Activated CD4-positive, alpha-beta T cell treated with anti-CD3 and anti-CD28 coated beads, Interleukin-2, amount 50 U/mL, for 1 hour (primary cell): ENCODE measurements at regions not wholly inside any gene's neighbourhood (a gene's known extent, or its start where the extent isn't known, plus 50 kb on each side); places are given as distances from the start of the nearest gene placed in this dataset.

Source experiments
- DNase-seq: peaks from one replicate; pipeline ENCODE4 v3.0.0-alpha.2; 2020

DNA sequence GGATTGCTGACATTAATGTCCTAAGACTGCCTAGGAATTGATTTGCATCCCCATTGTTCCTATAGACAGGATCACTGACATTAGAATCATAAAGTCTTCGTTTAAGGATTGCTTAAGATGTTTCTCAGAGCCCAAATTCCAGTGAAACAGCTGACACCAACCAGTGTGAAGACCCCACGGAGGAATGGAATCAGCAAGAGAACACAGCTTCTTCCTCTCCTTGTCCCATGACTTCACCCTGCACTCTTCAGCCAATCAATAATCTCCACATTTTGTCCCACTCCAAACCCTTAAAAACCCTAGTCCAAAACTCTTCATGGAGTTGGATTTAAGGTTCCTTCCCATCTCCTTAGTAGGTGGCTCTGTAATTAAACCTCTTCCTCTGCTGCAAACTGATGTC lies 157.0 kb upstream of the NDUFV2 start:
- no peak for DNase-seq

DNA sequence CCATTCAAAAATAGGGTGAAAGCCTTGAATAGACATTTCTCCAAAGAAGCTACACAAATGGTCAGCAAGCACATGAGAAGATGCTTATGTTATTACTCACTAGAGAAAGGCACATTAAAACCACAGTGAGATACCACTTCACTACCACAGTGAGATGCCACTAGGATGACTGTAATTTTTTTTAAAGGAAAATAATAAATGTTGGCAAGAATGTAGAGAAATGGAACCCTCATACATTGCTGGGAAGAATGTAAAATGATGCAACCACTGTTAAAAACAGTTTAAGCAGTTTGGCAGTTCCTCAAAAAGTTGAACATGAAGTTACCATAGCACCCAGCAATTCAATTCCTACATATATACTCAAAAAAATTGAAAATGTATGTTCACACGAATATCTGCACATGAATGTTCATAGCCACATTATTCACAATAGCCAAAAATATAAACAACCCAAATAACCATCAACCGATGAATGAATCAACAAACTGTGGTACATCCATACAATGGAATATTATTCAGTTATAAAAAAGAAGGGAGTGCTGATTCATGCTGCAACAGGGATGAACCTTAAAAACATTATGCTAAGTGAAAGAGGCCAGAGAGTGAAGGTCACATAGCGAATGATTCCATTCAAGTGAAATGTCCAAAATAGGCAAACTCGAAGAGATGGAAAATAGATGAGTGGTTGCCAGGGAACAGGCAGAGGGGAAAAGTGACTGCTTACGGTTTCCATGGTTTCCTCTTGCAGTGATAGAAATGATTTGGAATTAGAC lies 156.2 kb upstream of the NDUFV2 start:
- no peak for DNase-seq

DNA sequence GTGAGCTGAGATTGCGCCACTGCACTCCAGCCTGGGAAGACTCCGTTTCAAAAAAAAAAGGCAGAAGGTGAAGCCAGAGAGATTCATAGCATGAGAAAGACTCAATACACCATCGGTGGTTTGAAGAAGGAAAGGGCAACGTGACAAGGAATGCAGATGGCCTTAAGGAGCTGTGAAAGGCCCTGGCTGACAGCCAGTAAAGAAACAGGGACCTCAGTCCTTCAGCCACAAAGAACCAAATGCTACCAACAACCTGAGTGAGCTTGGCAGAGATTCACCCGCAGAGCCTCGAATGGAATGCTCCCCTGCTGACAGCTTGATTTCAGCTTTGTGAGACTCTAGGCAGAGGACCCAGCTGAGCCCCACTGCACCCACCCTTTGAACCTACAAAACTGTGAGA lies 154.9 kb upstream of the NDUFV2 start:
- DNase-seq = no peak

DNA sequence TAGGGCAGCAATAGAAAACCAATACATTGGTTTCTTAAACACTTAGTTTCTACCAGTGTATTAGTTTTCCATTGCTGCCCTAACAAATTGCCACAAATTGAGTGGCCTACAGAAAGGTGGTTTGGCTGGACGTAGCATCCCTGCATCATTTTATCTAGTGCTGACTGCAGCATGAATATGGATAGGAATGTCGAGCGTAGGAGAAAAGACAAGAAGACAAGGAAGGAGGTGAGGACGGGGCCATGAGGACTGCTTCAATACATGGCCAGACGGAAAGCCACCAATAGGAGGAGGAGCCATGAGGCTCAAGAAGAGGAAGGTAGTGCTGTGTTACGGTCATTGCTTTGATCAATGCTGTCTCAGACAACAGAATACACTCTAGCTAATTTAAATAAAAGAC lies 154.5 kb upstream of the NDUFV2 start:
- DNase-seq = no peak

DNA sequence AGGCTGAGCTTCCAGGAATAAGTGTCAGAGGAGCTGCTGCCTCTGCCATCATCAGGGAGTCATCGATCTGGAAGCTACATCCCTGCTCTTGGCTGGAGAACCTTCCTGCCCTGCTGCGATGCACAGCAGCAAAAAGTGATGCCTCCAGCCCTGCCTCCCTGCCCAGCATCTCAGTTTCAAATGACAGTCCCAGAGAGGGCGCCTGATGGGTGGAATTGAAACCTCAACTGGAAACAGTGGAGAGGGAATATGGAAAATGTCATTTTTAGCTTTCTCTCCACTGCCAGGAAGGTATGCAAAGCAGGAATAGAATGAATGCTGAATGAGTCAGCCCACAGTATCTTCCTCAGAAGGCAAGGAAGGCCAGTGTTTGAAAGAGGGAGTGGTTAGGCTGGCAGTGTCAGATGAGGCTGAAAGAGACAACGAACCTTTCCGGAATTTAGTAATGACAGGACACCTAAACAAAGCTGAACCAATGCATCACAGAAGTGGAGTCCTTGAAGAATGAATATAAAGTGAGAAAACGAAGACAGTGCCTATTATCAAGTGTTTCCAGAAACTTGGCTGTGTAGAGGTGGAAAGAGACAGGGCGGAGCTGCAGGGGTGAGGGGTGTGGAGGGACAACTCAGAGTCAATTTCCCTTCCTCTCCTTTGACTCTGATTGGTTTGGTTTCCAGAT lies 153.9 kb upstream of the NDUFV2 start:
- DNase-seq = no peak

DNA sequence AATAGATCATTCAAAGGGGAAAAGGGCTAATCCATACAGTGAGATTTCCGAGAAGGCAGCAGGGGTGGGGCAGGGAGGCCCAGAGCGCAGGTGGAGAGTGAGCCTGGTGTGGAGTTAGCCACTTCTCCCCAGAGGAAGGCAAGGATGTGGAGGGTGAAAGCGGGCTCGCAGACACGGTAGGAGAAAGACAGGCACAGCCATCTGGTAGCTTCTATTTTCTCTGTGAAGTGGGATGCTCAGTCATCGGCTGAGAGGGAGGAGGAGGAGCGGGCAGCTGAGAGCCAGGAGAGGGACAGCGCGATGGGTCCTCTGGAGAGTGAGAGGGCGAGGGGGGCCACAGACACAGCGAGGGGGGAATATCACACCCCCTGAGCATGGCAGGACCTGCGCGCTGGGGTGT lies 153.3 kb upstream of the NDUFV2 start:
- DNase-seq = no peak

DNA sequence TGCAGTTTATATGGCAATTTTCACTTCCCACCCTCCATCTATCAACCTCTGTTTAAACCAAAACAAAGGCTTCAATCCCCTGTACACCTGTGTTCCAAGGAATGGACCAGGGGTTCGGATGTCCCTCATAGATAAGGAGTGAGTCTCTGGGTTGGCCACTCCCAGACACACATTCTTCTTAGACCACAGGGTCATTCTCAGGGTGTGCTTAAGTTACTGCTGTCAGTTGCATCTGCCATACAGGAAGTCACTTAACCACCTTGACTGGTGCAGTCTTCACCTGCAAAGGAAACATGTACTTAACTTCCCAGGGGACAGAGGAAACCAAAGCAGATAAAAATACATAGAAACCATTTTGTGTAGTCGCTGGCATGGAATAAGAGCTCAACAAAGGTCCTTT lies 151.0 kb upstream of the NDUFV2 start:
- DNase-seq = no peak

DNA sequence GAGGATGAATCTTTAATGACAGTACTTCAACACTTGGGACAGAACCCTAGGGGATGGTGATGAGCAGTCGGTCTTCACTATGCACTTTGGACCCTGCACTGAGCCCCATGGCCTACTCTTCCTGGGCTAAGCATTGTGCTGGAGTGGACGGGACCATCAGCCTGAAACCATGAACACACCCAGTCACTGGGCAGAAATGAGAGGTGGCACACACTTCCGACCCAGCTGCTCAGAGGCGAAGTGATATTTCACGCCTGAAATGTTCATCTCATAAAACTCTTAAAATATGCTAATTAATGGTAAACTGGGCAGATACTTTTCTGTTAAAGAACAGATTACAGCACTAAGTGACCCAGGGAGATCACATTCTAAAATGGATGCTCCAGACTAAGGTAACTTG lies 150.3 kb upstream of the NDUFV2 start:
- no peak for DNase-seq

DNA sequence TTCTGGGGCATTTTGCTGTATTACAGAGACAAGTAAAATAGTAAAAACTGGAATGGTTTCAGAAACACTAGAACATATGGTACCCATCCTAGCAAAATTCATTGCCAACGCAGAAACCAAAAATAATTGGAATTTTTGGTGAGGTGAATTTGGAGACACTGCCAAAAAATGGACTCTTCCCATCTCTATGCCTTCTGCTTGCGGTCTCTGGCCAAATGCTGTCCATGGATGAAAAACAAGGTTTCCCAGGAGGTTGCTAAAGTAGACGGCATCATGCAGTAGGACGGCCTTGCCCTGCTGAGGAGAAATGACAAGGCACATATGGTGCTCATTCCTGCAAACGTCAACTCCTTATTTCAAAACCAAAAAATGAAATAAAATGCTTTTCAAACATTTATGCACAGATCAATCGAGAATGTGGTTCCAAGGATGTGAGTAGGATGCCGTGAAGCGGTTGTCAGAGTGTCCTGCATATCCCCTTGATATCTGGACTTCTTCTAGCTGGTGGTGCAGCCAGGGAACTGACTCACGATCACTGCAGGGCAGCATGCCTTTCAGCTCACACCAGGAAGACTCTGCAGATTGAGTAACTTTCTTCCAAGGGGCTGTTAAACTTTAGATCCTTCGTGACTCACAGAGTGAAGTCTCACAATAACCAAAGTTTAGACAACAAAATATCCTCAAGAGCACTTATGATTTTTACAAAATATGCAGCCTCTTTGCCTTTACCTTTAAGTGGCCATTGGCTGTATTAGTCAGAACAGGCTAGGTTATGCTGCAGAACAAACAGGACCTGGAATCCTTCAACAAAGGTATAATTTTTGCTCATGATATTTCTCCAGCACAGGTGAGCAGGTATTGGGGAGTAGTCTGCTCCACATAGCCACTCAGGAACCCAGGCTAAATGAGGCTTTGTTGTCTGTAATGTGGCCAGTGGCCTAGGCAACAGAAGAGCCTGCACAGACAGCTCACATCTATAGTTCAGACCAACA lies 149.4 kb upstream of the NDUFV2 start:
- DNase-seq = no peak

DNA sequence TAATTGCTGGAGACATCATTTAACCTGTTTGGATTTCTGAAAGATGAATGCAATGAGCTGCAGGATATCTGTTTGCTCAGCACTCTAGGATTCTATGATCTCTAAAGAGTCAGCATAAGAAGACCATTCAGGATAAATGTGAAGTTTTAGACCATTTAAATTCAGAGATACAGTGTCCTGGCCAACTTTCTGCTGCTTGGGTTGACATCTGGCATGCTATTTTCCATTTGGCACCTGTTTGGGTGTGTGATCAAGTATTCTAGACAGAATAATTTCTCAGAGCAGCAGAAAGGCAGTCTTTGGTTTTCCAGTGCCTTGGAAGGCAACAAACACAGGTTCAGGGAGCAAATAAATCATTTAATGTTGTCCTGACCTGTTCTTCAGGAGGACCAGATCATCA lies 144.8 kb upstream of the NDUFV2 start:
- no peak for DNase-seq

DNA sequence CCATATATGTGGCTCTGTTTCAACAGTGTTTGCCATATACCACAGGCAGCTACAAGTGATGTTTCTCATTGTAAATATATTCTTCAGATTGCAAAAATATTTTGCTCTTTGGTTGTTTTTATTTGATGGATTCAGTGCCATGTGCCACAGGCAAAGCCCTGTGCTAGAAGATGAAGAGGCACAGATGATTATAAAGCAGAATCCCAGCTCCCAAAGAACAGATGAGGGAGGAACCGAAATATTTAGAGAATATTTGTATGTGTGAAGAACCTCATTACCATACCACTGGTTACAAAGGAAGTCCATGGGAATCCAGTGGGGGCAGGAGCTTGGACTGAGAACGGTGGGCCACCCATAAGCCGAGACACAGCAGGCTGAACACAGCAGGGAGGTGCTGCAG lies 143.8 kb upstream of the NDUFV2 start:
- no peak for DNase-seq

DNA sequence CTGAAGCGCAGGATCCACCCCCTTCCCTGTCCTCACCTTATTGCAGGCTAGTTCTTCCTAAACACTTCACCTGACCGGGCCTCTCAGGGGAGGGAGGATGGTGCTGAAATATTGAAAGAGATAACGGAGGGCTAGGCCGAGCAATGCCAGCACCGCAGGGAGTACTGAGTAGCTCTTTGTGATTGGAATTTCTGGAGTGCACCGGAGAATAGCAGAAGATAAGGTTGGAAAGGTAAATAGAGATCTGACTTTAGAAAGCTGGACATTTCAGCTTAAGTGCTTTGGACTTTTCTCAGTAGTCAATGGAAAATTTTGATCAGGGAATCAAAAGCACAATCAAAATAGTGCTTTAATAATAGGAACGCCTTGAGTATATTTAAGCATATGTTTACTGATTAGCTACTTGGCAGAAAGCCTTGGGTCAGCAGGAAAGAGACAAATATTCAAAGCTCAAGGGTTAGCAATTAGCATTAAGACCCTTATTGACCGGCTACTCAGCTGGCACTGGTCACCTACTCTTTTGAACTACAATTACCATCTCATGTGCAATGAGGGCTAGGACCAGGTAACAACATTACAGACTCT lies 142.9 kb upstream of the NDUFV2 start:
- DNase-seq = no peak

DNA sequence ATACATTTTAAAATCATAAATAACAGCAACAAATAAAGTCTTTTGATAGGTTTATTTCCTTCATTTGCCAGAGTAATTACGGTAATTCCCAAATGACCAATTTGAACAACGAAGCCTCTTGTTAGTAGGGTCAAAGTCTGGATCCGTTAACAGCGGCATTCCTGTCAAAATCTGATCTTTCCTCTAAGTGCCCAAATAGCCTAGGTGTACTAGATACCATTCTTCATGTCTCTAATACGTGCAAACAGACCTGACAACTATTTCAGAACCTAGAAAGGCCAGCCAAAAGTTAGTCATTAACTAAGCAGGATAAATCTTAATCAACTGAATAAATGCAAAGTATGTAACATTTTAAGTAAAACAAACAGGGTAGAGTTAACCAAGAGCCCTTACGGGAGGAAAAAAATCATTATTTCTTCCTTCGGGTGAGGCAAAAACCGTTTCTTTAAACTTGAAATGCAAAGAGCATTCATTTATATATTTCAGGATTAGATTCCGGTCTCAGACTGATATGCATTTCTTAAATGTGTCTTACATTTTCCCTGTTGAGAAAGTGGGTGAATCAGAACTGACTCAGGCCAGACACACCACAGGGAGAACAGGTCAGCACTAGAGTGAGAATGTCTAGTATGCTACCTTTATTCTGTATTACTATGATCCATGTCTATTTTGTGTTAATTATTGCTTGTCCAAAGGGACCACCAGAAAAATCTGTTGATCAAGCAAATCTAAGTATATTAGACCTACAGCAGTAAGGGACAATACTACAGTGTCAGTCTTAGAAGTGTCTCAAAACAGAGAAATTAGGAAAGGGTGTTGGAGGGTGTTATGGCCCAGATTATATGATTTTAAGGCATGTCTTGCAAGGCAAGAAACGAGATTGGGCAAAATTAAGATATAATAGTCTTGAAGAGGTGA lies 141.5 kb upstream of the NDUFV2 start:
- DNase-seq = no peak

DNA sequence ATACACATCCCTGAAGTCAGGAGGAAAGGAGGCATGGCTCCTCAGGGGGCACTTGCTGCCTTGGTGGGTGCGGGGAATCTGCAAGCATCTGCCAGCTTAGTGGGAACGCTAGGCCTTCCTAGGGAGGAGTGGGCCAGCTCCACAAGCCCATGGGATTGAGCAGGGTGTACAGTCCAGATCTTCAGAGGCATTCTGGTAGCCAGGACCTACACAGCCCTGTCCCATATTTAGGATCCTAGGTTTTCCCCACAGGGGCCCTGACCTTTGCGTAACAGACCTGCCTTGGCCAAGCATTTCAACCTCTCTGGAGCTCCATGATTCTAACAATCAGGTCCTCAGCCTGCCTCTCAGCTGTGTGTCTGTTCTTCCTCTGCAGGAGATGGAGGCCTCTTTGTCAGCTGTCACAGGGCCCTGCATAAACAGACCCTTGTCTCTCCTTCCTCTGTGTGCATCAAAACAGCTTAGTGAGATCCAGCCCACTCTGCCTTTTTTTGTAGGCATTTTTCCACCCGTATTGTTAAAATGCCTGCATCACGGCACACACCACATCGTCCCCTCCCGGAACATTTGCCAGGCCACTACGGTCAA lies 140.2 kb upstream of the NDUFV2 start:
- DNase-seq = no peak

DNA sequence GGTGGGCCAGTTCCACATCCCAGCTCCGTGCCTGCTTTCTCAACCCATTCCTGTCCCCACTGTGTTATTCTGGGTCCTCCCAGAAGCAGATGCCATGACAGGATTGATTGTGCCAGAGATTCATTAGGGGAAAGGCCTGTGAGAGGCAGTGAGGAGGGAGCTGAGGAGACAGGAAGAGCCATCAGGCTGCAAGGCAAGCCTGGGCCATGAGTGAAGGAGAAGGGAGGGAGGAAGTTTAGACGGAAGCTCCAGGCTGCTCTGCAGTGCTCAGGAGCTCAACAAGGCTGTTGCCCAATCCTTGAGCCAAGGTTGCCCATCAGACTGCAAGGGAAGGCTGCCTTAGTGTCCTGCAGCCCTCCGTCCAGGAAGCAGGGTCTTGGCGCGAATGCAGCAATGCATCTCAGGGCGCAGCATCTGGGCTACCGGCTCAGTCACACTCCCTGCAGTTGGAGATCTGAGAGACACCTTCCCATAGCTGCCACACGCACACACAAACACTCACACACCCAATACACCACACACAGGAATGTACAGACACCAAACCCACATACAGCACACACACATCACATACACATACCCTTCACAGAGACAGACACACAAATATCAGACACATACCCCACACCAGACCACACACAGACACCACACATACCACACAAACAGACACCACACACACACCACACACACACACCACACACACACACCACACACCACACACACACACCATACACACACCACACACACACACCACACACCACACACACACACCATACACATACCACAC lies 139.5 kb upstream of the NDUFV2 start:
- DNase-seq = no peak

DNA sequence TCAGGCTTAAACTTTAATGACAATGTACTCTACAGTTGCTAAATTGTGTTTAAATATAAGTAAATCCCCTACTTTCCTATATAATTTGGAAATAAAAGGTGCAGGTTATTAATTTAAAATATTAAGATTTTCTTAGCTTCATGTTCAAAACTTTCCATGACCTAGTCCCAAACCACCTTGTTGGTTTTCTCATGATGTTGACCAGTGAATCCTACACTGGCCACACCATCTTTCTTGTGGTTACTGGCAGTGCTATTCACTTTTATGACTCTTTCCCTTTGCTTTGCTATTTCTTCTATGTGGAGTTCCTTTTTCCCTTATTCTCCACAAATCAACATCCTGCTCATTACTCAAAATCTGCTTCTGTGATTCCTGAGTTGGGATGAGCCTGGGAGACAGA lies 138.6 kb upstream of the NDUFV2 start:
- no peak for DNase-seq

DNA sequence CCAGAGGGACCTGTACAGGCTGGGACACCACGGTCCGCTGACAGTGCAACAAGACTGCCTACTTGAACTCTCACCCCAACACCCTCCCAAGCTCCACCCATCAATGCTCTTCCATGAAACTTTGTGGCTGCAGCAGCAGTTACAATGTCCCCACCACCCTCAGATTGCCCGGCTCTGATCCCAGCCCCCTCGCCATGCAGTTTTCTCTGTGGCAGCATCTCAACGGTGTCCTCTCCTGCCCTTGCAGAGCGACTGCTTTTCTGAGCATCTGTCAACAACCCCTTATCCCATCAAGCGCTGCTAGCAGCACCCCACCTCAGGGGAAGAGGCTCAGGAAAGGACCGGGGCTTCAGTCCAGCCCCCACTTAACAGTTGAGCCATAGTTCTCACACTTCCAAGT lies 137.1 kb upstream of the NDUFV2 start:
- no peak for DNase-seq

DNA sequence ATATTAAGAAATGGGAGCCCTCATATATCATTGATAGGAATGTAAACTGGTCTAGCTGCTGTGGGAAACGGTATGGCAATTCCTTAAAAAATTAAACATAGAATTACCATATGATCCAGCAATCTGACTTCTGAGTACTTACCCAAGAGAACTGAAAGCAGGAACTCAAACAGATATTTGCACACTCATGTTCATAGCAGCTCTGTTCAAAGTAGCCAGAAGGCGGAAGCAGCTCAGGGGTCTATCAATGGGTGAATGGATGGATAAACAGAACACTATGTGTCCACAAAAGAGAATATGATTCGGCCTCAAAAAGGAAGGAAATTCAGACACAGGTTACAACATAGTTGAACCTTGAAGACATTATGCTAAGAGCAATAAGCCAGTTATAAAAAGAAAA lies 135.7 kb upstream of the NDUFV2 start:
- no peak for DNase-seq

DNA sequence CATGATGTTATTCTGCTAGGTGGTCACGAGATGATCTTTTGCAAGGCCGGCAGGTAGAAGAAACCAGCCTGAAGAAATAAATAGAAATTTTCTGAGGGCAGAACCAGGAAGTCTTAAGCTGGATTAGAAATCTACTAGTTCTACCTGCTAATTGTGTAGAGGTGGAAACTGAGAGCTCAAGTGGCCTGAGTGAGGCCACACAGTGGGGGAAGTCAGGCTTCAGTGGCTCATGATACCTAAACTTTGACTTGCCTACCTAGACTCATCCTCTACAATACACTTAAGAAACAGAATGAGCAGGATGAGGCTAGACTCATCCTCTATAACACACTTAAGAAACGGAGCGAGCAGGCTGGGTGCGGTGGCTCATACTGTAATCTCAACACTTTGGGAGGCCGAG lies 134.9 kb upstream of the NDUFV2 start:
- no peak for DNase-seq

DNA sequence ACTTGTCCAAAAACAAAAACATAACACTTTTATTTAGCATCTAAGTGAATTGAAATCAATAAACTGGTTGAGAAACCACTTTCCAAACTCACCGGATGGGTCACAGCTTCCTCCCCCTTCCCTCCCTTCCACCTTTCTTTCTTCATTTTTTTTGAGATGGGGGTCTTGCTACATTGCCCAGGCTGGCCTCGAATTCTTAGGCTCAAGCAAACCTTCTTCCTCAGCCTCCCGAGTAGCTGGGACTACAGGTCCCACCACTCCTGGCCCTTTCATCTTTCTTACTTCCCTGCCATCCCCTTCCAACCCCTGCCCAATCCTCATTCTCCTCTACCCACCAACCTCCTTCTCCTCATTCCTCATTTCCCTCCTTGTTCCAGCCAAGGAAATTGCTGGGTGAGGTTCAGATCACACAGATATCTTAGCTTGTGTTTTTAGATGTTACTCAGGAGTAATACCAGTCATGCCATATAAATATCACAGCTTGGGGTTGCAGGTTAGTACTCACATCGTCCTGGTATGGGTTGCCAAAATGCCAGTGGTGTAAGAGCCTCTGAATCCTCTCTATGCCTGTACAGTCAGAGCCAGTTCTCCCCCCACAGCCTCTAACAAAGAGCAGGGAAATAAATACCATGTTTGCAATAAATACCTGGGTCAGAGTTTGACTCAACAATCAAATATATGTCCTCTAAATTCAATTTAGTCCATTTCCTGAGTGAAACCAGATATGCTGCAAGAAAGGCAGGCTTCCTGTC lies 132.7 kb upstream of the NDUFV2 start:
- DNase-seq = no peak
